Fibroblast of skin of right quadriceps (primary cell): ENCODE measurements at regions not wholly inside any gene's neighbourhood (a gene's known extent, or its start where the extent isn't known, plus 50 kb on each side); places are given as distances from the start of the nearest gene placed in this dataset.
A peak's percentile ranks its signal among the peaks of the same experiment; 100 is the strongest.
"Not testable (repeated sequence)": the region's sequence is repeated elsewhere in the genome, so short reads cannot be mapped to it uniquely, and the experiment has no call there.

Experiments
- DNase-seq: peaks from one replicate; pipeline ENCODE4 v3.0.0-alpha.2; 2013

DNA sequence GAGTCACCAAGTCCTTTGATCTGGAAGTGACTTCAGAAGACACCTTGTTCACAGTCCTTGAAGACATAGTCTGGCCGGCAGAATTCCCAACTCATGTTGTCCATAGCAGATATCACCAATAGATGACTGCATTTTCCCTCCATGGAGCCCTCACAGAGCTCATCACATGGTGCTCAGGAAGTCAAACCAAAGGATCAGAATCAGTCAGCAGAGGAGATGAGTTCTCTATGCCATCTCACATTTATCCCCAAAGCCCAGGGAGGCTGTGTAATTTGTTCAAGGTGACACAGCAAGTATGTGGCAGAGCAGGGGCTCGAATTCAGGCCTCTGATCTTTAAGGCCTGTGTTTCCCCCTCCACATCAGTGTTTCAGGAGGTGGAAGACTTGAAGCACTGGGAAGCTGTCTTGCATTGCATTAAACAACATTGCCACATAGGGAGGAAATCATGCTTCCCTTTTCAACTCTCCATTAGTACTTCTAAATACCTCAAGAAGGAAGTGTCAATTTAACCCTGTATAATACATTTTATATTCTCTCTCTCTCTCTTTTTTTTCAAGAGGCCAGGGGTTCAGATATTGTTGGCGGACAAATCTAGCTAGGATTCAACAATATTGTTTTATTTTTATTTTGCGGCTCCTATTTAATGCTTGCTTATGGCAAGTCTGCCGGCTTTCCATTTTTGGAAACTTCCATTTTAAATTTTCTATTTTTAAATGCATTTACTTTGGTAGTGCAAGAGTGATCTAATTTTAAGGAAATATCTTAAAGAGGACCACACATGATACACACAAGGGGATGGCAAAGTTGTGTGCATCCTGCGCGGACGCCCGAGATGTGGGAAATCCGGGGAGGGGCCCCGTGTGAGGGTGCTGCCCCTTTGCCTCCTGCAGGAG is 61.9 kb downstream of the NPIPB5 start:
- not testable (repeated sequence) for DNase-seq

DNA sequence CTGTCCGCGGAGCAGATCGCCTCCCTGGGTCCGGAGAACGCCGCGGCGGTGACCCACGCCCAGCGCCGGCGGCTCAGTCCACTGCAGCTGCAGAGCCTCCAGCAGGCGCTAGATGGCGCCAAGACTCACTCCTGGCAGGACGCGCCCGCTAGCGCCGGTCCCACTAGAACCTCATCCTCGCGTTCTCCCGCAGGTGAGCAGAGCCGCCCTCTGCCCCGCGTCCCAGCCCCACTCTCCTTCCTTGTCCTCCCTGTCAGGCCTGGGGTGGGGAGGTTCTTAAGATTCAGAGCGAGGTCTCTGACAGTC is 62.5 kb downstream of the NPIPB5 start:
- not testable (repeated sequence) for DNase-seq

DNA sequence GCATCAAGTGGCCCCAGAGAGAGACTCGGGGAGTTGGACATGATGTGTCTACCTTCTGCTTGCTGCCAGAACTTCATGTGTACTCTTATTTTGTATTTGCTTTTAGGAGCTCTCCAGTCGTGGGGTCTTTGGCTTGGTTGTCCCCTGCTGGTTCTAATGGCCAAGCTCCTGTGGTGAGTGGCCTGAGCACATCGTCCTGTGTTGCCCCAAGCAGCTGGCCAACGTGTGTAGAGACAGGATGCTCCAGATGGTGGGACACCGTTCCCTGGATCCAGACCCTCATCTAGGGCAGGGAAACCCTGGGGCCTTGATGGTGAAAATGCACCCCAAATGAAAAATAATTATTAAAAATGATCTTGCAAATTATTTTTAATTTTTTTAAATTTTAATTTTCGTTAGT is 65.8 kb downstream of the NPIPB5 start:
- DNase-seq: not testable (repeated sequence)

DNA sequence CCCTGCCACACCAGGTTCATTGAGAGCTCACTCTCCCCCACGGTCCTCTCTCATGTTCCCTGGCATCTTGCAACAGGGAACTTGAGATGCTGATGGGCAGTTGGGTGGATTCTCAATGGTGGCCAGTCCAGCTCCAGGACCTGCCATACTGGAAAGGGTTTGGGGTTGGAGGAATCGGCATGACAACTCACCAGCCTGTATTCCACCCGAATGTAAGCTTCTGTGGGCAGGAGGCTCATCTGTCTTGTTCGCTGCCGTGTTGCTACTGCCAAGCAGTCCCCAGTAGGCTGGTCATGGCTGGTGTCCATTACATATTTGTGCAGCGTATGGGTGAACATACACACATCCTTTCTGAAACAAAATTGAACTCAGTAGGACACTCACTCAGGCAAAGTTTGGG is 72.5 kb downstream of the NPIPB5 start:
- not testable (repeated sequence) for DNase-seq

DNA sequence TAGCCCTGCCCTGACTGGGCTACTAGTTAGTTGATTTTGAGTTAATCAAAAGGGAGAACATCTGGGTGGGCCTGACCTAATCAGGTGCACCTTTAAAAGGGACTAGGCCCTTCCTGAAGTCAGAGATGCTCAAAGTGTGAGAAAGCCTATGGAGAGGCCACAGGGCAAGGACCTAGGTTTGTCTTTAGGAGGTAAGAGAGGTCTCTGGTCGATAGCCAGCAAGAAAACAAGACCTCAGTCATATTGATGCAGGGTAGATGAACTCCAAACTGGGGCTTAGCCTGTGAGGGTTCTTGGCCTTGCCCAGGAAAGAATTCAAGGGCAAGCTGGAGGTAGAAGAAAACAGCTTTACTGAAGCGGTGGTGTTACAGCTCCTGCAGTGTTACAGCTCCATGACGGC is 73.8 kb downstream of the NPIPB5 start:
- not testable (repeated sequence) for DNase-seq

DNA sequence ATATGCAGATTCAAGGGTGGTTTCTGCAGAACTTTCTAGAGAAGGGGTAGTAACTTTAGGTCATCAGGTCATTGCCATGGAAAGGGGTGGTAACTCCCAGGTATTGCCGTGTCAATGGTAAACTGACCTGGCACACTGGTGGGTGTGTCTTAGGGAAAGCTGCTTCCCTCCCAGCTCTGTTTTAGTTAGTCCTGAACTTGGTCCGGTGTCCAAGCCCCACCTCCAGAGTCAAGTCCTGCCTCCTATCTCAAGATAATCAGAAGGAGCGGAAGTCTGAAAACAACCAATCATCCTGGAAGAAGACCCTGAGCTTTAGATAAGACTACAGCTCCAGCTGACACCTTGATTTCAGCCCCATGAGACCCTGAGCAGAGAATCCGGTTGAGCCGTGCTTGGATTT is 74.2 kb downstream of the NPIPB5 start:
- DNase-seq: not testable (repeated sequence)

DNA sequence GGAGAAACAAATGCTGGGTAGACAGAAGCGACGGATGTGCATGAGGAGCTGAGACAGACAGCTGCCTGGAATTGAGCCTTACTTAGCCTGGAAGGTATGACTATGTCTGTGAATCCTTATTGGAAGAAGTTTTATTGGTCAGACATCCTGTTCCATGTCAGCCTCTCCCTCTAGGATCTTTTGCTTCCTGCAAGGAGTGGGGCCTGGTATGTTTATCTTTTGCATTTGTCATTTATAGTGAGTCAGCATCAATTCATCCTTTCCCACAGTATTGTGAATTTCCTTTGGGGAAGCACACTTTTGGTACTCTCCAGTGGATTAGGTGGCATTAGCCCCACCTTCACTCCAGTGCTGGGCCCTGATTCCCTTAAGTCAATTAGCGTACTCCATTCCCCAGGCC is 74.7 kb downstream of the NPIPB5 start:
- DNase-seq: peak; percentile 61

DNA sequence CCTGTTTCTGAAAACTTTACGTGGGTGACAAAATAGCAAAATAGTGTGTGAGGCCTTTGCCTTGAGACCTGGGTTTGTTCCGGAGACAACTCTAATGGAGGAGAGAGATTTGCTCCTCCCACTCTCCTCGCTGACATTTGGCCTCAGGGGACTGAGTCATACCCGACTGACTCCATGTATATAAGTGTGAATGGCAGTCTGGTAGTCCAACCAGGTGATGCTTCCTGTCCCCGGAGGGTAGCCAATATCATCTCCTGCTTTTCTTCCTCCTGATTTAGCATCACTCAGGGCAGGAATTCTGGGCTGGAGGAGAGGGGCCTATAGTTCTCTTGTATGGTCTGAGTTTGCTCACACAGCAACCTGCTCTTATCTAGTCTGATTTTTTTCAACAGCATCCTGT is 76.0 kb downstream of the NPIPB5 start:
- not testable (repeated sequence) for DNase-seq

DNA sequence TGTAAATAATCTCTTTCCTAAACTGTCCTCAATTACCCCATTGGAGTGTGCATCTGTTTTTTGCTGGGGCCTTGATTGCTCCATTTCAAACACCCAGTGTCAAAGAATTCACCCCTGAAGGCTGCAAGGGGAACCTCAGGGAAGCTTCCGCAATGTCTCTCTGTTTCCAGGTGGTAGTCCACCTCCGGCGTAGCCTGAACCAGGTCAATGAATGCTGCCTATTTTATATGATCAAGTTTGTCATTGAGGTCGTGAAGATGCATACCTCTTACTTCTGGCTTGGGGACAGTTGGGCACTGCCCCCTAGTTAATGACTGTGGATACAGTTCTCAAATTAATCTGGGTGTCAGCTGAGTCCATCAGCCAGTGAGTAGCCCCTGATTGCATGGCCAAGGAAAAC is 79.1 kb downstream of the NPIPB5 start:
- DNase-seq: not testable (repeated sequence)

DNA sequence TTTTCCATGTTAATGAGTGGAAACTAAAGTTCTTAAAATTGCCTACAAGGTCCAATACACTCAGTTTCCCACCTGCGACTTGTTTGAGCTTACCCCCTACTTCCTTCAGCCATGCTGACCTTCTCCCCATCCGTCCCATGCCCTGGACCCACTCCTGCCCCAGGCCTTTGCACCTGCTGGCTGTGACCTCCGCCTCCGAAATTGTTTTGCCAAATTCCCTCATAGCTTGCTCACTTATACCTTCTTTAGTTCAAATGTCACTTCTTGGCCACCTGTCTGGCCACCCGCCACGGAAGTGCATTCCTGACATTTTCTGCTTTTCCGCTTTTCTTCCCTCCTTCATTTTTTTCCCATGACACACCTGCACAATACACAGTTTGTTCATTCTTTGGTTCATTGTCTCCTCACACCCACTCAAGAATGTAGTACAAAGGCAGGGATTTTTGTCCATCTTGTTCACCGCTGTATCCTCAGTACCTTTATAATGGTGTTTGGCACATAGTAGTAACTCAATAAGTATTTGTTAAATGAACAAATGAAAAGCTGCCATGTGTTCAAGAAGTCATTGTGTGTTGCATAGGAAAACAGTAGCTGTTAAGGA is 85.9 kb downstream of the NPIPB5 start:
- not testable (repeated sequence) for DNase-seq

DNA sequence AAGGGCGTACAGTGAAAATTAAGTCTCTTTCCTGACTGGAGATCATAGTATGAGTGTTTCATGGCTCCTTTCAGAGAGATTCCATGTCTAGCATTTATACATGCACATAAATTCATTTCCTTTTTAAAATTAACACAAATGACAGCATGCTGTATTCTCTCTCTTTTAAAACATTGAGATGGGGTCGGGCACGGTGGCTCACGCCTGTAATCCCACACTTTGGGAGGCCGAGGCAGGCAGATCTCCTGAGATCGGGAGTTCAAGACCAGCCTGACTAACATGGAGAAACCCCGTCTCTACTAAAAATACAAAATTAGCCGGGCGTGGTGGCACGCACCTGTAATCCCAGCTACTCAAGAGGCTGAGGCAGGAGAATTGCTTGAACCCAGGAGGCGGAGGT is 93.1 kb downstream of the NPIPB5 start:
- not testable (repeated sequence) for DNase-seq

DNA sequence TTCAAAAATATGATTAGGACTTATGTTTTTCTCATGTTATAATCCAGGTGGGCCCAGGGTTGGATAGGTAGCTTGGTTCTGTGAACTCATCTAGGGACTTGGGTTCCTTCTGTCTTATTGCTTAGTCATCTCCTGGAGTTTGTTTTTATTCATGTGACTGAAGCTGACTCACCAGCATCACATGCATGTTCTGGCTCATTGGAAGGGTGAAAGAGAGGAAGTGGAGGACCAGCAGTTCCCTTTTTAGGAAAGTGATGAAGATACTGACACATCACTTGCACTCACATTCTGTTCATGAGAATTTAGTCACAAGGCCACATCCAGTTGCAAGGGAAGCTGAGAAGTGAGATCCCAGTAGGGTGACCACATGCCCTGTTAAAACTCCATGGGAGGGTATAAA is 95.9 kb downstream of the NPIPB5 start:
- DNase-seq: not testable (repeated sequence)

DNA sequence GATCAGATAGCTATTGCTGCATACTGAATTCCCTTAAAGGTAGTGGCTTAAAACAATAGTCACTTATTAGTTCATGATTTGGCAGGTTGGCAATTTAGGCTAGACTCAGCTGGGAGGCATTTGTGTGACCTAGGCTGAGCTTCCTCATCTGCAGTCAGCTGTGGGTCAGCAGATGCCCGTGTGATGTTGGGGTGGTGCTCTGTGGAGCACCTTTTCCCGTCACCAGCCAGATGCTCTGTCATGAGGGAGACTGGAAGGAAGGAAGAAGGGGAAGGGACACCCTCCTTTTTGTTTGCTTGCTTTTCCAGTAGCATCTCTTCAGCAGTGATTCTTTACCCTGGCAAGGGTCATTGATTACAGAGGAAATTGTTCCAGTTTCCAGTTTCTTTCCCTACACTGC is 99.1 kb downstream of the NPIPB5 start:
- not testable (repeated sequence) for DNase-seq

DNA sequence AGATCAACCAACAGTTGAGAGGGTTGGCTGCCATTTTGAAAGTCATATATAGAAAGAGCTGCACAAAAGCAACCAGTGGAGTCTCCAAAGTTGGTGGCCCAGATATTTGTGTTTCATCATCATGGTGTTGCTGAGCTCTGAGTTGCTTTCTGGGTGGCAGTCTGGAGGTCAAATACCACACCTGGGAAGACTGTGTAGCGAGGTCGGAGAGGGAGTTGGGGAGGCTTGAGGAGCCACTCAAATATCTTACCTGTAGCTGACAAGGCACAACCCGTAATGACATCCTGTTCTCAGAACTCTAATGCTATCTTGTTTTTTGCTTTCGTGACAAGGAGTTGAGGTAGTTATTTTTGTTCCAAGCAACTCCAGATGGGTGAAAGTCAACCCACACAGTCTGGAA is 100.4 kb downstream of the NPIPB5 start:
- DNase-seq: not testable (repeated sequence)

DNA sequence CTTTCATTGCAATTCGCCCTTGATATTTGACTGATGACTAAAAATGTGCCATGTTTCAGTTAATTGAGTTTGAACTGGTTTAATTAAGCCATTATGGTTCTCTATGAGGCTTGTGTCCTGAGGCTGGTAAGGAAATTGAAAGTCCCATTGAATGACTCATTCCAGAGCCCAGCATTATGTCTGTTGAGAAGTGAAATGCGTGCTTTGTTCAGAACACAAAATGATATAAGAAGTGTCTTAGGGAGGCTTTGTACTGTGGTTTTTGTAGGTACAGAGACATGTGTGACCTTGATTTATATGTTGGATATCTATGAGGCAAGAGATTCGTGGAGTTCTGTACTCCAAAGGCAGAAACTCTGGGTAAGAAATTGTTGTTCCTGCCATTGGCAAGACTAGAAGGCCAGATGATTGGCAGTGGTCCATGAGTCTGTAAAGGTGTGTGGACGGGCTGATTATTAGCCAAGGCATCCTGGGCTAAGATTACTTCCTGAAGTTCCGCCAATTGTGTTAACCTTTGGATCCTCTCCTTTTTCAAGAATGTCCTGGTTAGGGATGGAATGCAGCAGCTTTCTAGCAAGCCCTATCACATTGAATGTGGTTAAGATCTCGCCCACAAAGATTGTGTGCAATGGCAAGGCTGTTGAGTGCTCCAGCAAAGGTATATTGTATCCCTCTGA is 103.7 kb downstream of the NPIPB5 start:
- DNase-seq: no peak

DNA sequence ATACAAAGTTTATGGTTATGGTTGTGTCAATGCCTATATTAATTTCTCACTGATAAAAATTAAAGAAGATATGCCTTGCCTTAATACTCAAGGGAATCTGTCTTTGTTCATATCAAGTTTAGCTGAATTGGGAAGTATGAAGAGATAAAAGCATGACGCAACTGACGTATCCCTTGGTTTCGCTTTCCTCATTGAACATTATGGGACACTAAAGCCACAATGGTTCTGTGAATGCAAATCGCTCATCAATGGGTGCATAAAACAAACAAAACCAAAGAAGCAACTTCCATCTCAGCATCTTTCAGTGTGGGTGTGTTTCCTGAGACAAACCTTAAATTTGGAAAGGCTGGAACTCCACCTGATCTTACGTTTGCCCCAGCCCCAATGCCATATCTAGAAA is 108.2 kb downstream of the NPIPB5 start:
- no peak for DNase-seq

DNA sequence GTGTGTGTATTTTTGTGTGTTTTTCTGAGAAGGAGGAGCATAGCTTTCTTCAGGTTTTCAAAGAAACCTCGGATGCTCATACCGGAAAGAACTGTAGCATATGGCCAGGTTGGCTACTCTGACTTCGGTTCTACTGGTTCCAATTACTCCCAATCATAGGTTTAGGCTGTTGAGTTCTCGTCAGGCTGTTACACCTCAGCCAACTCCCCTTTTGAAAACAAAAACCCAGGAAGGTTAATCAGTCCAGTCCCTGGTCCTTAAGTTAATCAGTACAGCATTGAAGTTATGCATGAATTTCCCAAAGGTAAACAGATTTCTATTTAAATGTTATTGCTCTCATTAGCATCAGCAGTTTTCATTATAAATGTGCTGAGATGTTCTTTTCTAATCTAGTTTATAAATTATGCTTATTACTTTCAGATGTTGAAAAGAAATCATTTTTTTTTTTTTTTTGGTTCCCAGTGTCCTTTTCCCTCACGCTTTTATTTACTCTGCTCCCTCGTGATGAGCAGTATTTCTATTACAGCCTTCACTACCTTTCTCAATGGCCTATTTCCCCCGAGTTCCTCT is 111.0 kb downstream of the NPIPB5 start:
- no peak for DNase-seq

DNA sequence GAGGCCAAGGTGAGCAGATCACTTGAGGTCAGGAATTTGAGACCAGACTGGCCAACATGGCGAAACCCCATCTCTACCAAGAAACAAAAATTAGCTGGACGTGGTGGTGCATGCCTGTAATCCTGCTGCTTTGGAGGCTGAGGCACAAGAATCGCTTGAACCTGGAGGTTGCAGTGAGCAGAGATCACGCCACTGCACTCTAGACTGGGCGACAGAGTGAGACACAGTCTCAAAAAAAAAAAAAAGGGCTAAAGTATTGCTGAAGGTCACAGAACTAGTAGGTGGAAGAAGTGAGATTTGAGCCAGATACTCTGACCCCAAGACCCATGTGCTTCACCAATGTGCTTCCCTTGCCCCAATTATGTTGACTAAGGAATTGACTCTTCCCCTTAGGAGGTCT is 112.0 kb downstream of the NPIPB5 start:
- no peak for DNase-seq

DNA sequence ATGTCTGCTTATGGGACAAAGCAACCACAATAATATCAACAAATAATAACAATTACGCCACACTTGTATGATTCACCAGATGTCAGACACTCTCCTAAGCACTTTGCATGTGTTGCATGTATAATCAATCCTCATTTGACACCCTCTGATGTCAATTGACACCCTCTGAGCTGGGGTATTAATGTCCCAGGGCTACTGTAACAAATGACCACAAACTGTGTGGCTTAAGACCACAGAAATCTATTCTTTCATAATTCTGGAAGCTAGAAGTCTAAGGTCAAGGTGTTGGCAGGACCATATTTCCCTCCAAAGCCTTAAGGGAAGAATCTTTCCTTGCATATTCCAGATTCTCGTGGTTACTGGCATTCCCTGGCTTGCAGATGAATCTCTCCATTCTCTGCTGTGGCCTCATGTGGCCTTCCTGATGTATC is 112.7 kb downstream of the NPIPB5 start:
- peak; percentile 62 for DNase-seq

DNA sequence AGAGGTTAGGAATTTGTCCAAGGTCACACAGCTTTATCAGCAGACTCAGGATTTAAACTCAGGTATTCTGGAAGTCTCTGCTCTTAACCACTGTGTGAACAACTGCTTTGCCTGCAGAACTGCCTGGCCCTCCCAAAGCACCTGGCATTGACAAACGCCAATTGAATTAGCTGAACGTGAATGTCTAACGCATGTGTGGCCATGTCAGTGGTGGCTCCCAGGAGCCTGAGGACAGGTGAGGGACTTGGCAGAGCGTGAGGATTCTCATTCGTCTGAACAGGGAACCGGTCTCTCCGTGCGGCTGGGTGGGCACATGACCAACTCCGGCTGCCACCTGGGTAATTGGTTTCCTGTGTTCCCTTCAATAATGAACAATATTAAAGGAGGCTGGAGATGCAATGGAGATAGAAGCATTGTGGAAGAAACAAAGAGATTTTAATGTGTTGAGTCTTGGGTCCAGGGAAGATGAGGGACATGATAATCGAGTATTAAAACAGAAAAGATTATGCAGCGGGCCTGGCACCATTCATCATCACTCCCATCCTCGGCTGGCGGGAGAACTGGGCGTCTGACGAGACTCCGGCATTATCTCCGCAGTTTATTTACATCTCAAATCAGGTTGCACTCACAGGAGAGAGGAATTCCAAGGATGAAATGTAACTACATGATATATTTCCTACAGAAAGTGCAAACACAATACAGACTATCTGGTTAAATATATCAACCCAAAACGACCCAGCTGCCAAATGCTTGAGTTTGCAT is 113.5 kb downstream of the NPIPB5 start:
- DNase-seq: no peak

DNA sequence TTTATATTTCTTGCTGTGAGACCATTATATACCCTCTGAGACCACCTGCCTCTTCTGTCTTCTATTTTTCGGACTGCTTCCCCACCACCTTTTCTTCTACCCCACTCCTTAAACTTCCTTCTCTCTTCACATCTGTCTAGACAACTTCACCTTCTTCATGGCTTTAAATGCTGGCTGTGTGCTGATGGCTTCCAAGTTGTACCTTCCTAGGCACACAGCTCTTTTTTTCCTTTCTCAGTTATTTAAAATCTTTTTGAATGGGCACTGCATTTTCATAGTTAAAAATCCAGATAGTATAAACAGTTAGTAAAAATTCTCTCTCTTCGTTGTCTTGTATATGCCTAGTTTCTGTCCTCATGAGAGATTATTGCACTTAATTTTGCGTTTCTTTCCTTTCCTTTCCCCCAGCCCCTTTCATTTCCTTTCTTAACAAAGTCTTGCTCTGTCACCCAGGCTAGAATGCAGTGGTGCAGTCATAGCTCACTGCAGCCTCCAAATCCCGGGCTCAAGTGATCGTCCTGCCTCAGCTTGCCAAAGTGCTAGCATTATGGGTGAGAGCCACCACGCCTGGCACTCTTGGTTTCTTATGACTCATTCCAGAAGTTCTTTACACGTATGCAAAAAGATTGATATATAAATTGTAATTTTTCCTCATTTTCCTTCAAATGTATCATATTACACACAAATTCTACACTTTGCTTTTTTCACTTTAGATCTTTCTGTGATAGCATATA is 114.3 kb downstream of the NPIPB5 start:
- DNase-seq: no peak

DNA sequence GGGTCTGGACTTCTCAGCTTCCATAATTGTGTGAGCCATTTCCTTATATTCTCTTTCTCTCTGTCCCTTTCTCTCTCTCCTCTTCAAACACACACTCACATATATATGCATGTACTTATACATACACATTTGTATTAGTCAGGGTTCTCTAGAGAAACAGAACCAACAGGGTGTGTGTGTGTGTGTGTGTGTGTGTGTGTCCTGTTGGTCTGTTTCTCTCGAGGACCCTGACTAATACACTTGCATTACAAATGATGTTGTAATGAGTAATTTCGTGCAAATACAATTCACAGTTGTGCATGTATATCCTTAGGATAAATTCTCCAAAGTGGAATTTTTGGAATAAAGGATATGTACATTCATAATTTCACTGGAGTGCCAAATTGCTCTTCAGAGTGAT is 115.3 kb downstream of the NPIPB5 start:
- peak; percentile 33 for DNase-seq
